Ramos (cell line): ENCODE measurements at regions not wholly inside any gene's neighbourhood (a gene's known extent, or its start where the extent isn't known, plus 50 kb on each side); places are given as distances from the start of the nearest gene placed in this dataset.

Experiments used
- in situ Hi-C: fragments of 300-500 bp; cut with MboI; formaldehyde crosslinking; loops from one replicate; pipeline ENCODE4 v1.14.3; 2022; ENCODE audit warnings: low sequenced_read_pairs; ENCODE audit not compliant: unreplicated experiment

DNA sequence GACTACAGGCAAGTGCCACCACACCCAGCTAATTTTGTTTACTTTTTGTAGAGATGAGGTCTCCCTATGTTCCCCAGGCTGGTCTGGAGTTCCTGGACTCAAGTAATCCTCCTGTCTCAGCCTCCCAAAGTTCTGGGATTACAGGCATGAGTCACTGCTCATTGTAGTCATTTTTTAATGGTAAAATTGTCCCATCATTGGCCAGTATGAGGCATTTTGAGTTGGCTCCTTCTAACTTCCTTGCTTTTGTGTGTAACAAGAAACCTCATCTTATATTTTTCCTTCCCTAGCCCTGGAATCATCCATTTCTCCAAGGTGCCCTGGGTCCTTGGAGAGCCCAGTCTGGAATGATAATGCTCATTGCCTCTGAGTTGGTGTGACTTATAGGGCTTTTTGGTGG lies 148.5 kb downstream of the INHBB start:
- in situ Hi-C loops: no loop called here

GRCh38 chr2:120495586-120495985 lies 149.7 kb downstream of the INHBB start:
- in situ Hi-C loops: no loop called here

DNA sequence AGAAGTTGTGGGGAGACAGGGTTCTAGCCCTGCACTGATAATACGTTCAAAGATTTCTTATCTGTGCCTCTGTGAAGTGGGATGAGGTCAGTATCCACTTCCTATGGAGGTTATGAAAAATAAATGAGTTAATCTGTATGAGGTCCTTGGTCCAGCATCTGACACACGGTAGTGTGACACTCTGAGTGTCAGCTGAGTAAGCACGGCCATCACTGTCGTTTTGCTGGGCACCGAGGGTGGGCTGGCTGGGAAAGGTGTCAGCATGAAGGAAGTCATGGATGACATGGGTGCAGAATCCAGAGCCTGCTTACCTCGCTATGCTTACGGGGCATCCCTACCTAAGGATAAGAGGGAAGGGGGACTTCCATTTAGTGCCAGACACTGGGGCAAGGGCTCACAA lies 150.3 kb downstream of the INHBB start:
- in situ Hi-C loops: no loop called here

DNA sequence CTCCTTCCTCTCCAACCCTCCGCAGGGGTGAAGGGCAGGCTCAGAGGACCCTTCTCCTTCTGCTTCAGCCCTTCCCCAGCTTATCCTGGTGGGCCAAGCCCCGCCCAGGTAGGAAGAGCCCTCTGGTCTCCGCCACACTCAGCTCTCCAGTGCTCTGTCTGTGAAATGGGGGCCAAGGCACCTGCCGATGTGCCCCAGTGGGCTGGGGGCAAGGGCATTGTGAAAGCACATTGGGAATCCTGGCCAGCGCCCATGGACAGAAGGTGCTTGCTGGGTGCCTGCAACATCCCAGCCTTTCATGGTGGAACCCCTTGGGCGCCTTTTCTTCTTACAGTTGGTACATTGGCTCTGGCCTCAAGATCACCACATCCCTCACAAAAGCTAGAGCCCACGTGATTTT lies 150.8 kb downstream of the INHBB start:
- in situ Hi-C loops: no loop called here

DNA sequence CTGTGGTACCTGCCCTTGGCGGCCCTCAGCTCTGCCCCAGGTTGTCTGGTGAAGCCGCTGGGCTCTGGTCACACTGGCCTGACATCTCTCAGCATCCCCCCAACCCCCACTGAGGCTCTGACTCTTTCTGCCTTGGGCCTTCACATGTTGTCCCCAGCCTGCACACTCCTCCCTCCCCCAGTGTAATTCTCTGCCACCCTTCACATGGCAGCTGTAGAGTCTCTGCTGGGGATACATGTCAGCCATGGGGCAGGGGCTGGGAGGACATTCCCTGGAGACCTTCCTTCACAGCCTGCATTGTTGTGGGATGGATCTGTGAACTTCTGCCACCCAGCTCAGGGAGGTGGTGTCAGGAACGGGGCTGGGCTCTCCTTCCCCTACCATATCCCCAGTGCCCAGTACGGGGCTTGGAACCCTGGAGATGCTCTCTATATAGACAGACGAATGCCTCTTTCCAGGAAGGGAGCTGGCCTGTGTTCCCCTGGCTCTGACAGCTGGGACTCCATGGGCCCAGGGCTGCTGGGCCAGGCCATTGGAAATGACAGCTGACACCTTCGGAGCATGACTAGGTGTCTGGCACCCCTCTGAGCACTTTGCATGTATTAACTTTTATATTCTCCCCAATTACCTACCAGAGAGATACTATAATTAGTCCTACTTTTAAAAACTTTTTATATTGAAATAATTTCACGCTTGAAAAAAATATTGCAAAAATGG lies 151.5 kb downstream of the INHBB start:
- in situ Hi-C loops: no loop called here

DNA sequence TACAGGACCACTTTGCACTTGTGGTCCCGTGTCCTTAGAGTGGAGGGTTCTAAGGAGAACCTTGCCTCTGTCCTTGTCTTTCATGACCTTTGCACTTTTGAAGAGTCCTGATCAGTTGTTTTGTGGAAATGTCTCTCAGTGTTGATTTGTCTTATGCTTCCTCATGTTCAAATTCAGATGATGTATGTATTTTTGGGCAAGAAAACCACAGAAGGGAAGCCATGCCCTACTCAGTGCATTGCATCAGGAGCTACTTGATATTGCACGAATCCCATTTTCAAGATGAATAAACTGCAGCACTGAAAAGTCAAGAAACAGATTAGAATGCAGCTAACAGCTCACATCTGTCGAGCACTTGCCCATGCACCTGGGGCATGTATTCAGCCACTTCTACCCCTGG lies 152.2 kb downstream of the INHBB start:
- in situ Hi-C loops: no loop called here

DNA sequence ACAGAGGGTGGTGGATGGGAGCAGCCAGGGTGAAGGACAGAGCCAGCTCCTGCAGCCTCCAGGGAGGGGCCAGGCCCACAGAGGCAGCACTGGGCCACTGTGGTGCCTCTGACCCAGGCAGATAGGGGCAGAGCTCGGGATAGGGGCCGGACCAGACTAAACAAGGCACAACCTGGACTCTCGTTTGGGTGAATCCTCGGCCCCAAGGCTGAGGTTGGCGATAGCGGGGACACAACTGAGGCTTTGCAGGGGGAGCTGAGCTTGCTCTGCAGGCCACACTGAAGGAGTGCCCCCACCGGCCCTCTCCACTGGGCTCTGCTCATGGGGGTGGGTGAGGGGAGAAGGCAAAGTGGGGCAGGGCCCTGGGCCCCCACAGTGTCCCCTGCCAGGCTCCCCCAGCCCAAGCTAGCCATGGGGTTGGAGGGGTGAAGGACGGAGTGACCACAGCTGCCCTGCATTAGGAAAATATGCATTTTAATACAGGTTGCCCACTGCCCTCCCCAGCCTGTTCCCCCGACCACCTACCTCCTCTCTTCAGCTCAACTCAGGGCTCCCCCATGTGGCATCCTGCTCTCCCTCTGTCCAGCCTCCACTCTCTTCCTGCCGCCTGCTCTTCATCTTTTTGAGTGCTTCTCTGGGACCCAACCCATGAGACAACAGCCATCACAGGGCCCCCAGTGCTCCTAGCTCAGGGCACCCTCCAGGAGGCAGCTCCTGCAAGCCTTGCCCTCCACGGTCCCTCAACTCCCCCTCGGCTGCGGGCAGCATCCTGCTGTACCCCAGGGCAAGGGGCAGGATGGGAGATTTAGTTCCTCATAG lies 152.8 kb downstream of the INHBB start:
- in situ Hi-C loops: no loop called here

GRCh38 chr2:120499784-120500495 lies 154.0 kb downstream of the INHBB start:
- in situ Hi-C loops: no loop called here

DNA sequence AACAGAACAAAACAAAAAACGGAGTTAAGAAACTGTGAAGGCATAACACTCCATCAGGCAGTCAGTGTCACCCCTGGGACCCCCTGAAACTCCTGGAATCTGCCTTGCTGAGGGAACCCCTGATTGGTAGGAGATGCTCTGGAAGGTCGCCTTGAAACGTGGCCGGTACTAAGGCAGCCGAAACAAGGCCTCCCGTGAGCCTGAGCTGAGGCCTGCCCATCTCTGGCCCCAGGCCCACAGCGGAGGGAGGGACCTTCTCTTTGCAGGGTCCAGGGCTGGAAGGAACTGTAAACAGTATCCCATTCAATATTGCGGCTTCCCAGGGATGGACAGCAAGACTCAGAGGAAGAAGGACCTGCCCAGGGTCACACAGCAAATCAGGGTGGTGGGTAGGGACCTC lies 155.7 kb downstream of the INHBB start:
- in situ Hi-C loops: no loop called here

GRCh38 chr2:120502357-120502756 lies 156.4 kb downstream of the INHBB start:
- in situ Hi-C loops: no loop called here

GRCh38 chr2:120502761-120503160 lies 156.8 kb downstream of the INHBB start:
- in situ Hi-C loops: no loop called here

DNA sequence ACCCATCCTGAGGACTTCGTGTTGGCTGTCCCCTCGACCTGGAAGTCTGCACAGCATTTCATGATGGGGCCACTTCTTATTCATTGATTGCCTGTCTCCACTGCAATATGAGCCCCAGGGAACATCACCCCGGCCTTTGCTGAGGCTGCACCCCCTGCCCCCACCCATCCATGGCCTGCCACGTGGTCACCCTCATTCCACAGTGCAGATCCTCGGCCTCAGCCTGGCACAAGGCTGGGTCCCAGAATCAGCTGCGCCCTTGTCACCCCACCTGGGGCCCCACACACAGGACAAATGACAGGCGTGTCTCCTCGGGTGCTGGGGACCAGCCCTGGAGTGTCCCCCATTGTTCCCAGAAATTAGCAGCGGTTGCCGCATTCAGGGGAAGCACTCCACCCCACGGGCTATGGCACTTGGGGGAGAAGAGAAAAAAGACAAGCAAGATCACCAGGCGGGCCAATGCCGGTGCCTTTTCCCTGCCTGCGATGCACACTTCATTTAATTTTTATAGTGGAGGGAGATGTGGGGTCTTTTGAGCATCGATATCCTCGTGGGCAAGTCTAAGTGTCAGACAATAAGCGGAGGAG lies 157.4 kb downstream of the INHBB start:
- in situ Hi-C loops: no loop called here

GRCh38 chr2:120503793-120504571 lies 158.0 kb downstream of the INHBB start:
- in situ Hi-C loops: no loop called here

- in situ Hi-C loops: no loop called here
Observed at GRCh38 chr2:120504936-120505705, 159.2 kb downstream of the INHBB start.

DNA sequence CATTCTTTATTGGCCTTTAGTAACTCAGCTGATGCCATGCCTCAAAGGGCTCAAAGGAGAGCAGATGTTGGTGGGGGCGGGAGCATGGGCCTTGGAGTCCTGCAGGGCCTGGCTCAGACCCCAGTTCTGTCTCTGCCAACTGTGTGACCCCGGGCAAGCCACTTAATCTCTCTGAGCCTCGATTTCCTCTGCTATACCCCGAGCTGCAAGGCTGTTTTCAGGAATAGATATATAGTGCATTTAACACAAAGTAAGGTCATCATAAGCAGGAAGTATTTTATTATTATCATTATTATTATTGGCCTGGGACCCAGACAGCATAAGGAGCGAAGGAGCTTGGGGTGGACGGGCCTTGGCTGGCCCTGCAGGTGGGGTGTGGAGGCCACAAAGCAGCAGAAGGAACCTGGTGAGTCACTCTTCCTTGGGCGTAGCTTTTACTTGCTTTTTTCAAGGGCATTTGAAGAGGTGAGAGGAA lies 162.7 kb downstream of the INHBB start:
- in situ Hi-C loops: no loop called here

GRCh38 chr2:120509213-120509815 lies 163.4 kb downstream of the INHBB start:
- in situ Hi-C loops: no loop called here

DNA sequence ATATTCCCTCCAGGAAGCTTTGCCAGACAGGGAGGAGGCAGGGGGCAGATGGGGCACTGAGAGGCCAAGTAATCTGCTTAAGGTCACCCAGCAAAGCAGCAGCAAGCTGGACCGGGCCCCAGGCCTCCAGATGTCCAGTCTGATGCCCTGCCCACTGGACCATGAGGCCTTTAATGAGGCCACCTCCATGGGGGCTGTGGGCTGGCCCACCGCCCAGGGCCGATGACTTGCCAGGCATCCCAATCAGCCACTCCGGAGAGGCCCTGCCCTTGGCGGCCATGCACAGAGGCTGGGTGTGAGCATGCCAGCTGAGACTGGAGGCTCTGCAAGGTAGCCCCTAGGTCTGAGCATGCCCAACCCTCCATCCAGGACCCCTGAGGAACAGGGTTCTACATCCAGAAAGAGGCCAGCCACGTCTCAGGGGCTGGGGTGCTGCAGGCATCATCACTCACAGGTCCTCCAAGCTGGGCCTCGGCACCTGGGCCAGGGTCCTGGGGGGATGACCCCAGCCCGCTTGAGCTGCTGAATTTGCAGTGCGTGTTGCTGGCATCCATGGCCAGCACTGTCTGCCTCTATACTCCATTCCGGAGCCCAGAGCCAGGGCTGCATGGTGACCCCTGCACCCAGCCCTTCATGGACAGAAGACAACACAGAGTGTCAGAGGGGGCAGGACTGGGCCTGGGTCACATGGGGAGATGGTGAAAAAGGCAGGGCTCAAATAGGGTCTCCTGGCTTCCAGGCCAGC lies 164.2 kb downstream of the INHBB start:
- in situ Hi-C loops: no loop called here

DNA sequence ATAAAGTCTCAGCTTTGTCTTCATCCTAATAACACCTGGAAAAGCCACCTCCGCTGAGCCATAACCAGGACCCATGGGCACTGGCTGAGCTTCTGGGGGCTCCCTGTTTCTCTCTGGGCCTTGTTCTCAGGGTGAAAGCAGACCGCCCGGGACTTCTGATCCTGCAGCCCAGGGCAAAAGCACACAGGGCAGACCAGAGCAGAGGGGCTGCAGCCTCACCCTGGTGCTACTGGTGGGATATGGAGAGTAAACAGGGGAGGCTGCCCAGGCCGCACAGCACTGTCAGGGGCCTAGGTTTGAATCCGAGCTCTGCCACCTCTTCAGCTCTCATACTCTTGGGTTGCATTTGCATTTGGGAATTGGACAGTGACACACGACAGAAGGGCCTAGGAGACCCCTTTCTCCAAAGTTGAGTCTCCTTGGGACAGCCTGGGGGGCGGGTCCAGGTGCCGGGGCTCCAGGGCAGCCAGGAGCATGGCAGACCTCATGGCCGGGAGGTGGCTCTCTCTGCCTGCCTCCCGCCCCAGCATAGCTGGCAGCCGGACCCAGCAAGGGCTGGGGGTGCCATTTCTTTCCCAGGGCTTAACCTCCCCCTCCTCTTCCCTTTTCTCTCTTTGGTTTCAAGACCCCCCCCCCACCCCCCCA lies 164.9 kb downstream of the INHBB start:
- in situ Hi-C loops: no loop called here
